ENCODE measurements at regions not wholly inside any gene's neighbourhood (a gene's known extent, or its start where the extent isn't known, plus 50 kb on each side); places are given as distances from the start of the nearest gene placed in this dataset.

GRCh38 chr4:125082729-125083417 lies 231.9 kb upstream of the FAT4 start:
- no peak overlapping the region for H3K9ac ChIP-seq (ENCODE audit: low read length)
- TF ChIP-seq CTCF (IDR thresholded peaks at IDR 0.05; ENCODE audit: low read depth, low read length) (no peak), EZH2phosphoT487 (IDR thresholded peaks at IDR 0.05; ENCODE audit: low read depth) (no peak)

GRCh38 chr4:125072269-125072668 lies 242.5 kb upstream of the FAT4 start:
- Histone ChIP-seq H3K27ac (ENCODE audit: low read length) (no peak overlapping the region), H3K9me3 (ENCODE audit: insufficient read depth, low read length) (no peaks in the 10 kb centered on the region), H2AFZ (ENCODE audit: low read depth, low read length) (no peak overlapping the region), H3K27me3 (ENCODE audit: low read depth, low read length) (no peaks in the 10 kb centered on the region), H3K4me2 (ENCODE audit: low read length) (no peak overlapping the region), H3K9ac (ENCODE audit: low read length) (no peak overlapping the region), H4K20me1 (ENCODE audit: insufficient read depth, low read length) (no peaks in the 10 kb centered on the region), H3K36me3 (replicated peaks; ENCODE audit: low read depth, low read length) (no peaks in the 10 kb centered on the region), H3K79me2 (ENCODE audit: low read length) (no peaks in the 10 kb centered on the region), H3K4me3 (ENCODE audit: low read length) (no peak overlapping the region), H3K4me1 (ENCODE audit: low read length) (no peaks in the 10 kb centered on the region)
- TF ChIP-seq CTCF (IDR thresholded peaks at IDR 0.05; ENCODE audit: low read depth, low read length): no peak
- no peak for TF ChIP-seq EZH2phosphoT487 (IDR thresholded peaks at IDR 0.05; ENCODE audit: low read depth)

More at GRCh38 chr4:125082729-125083417, 231.9 kb upstream of the FAT4 start:
- Histone ChIP-seq H3K27ac (ENCODE audit: low read length) (no peak overlapping the region), H3K4me3 (ENCODE audit: low read length) (no peak overlapping the region), H3K4me2 (ENCODE audit: low read length) (no peak overlapping the region), H2AFZ (ENCODE audit: low read depth, low read length) (no peak overlapping the region), H3K36me3 (replicated peaks; ENCODE audit: low read depth, low read length) (no peaks in the 10 kb centered on the region), H3K79me2 (ENCODE audit: low read length) (no peaks in the 10 kb centered on the region), H3K27me3 (ENCODE audit: low read depth, low read length) (no peaks in the 10 kb centered on the region), H3K9me3 (ENCODE audit: insufficient read depth, low read length) (no peaks in the 10 kb centered on the region), H4K20me1 (ENCODE audit: insufficient read depth, low read length) (no peaks in the 10 kb centered on the region), H3K4me1 (ENCODE audit: low read length) (peaks cover 4% of the 10 kb centered on the region; the same call in 1 of the 2 replicates)

- TF ChIP-seq CTCF (IDR thresholded peaks at IDR 0.05; ENCODE audit: low read depth, low read length) (no peak), EZH2phosphoT487 (IDR thresholded peaks at IDR 0.05; ENCODE audit: low read depth) (no peak)
- H3K4me1 ChIP-seq (ENCODE audit: low read length): no peaks in the 10 kb centered on the region
- H3K79me2 ChIP-seq (ENCODE audit: low read length): no peaks in the 10 kb centered on the region
- no peak overlapping the region for H3K9ac ChIP-seq (ENCODE audit: low read length)
- H3K27ac ChIP-seq (ENCODE audit: low read length): no peak overlapping the region
- no peaks in the 10 kb centered on the region for H4K20me1 ChIP-seq (ENCODE audit: insufficient read depth, low read length)
- no peaks in the 10 kb centered on the region for H3K27me3 ChIP-seq (ENCODE audit: low read depth, low read length)
- H3K4me2 ChIP-seq (ENCODE audit: low read length): no peak overlapping the region
- H3K36me3 ChIP-seq (replicated peaks; ENCODE audit: low read depth, low read length): no peaks in the 10 kb centered on the region
- no peak overlapping the region for H2AFZ ChIP-seq (ENCODE audit: low read depth, low read length)
- H3K9me3 ChIP-seq (ENCODE audit: insufficient read depth, low read length): no peaks in the 10 kb centered on the region
- no peak overlapping the region for H3K4me3 ChIP-seq (ENCODE audit: low read length)
These were observed 243.9 kb upstream of the FAT4 start for GRCh38 chr4:125070861-125071260.

- Histone ChIP-seq H3K4me2 (ENCODE audit: low read length) (no peak overlapping the region), H3K79me2 (ENCODE audit: low read length) (no peaks in the 10 kb centered on the region), H3K27me3 (ENCODE audit: low read depth, low read length) (no peaks in the 10 kb centered on the region), H3K4me3 (ENCODE audit: low read length) (no peak overlapping the region), H2AFZ (ENCODE audit: low read depth, low read length) (no peak overlapping the region), H3K27ac (ENCODE audit: low read length) (no peak overlapping the region), H3K9ac (ENCODE audit: low read length) (no peak overlapping the region), H3K9me3 (ENCODE audit: insufficient read depth, low read length) (no peaks in the 10 kb centered on the region), H3K36me3 (replicated peaks; ENCODE audit: low read depth, low read length) (no peaks in the 10 kb centered on the region), H4K20me1 (ENCODE audit: insufficient read depth, low read length) (no peaks in the 10 kb centered on the region), H3K4me1 (ENCODE audit: low read length) (no peaks in the 10 kb centered on the region)
- TF ChIP-seq EZH2phosphoT487 (IDR thresholded peaks at IDR 0.05; ENCODE audit: low read depth): no peak
- TF ChIP-seq CTCF (IDR thresholded peaks at IDR 0.05; ENCODE audit: low read depth, low read length): no peak
These were observed 252.4 kb upstream of the FAT4 start for GRCh38 chr4:125062115-125063050.

All from OCI-LY3 (cell line).